Right lobe of liver (tissue), 6 donors: ENCODE measurements at regions not wholly inside any gene's neighbourhood (a gene's known extent, or its start where the extent isn't known, plus 50 kb on each side); places are given as distances from the start of the nearest gene placed in this dataset.
"Not testable (repeated sequence)": the region's sequence is repeated elsewhere in the genome, so short reads cannot be mapped to it uniquely, and the experiment has no call there.

ENCODE experiments used
- ATAC-seq, 4 donors: fragments of 200-7000 bp; cut with Tn5 transposase; one replicate each; pipeline ENCODE4 v1.9.1; 2020; ENCODE audit warnings: mild to moderate bottlenecking in 4 of 4, moderate library complexity in 4 of 4
- DNase-seq, 3 donors: peaks; one replicate each; pipeline ENCODE4 v3.0.0-alpha.2; 2020
- H3K27ac ChIP-seq, 3 donors: fragments of 200-600 bp; one replicate each; pipeline ENCODE4 v1.8.0; 2022
- H3K27me3 ChIP-seq, 2 donors: fragments of 200-600 bp; one replicate each; pipeline ENCODE4 v1.8.0; 2022
- H3K36me3 ChIP-seq, 4 donors: fragments of 200-600 bp; sonication (generic) in 1 of 4; one replicate each; pipeline versions ENCODE4 v1.5.1 to v1.8.0; 2017 to 2022; ENCODE audit warnings: control low read depth in 1 of 4
- H3K4me1 ChIP-seq, 4 donors: fragments of 200-600 bp; sonication (generic) in 1 of 4; one replicate each; pipeline versions ENCODE4 v1.5.1 to v1.8.0; 2017 to 2022; ENCODE audit warnings: control low read depth in 1 of 4
- H3K4me3 ChIP-seq, 3 donors: fragments of 200-600 bp; one replicate each; pipeline ENCODE4 v1.8.0; 2022
- H3K9me3 ChIP-seq, 4 donors: fragments of 200-600 bp; sonication (generic) in 1 of 4; one replicate each; pipeline versions ENCODE4 v1.5.1 to v1.8.0; 2017 to 2022; ENCODE audit warnings: control low read depth in 1 of 4
- CTCF ChIP-seq, 4 donors: fragments of 200-600 bp in 3 of 4; fragments of 450-650 bp in 1 of 4; IDR thresholded peaks; one replicate each; pipeline versions ENCODE4 v1.5.1 to v1.8.0; 2016 to 2022; ENCODE audit warnings: antibody characterized with exemption in 4 of 4, mild to moderate bottlenecking in 2 of 4
- POLR2A ChIP-seq: fragments of 450-650 bp; IDR thresholded peaks from one replicate; pipeline ENCODE4 v1.6.1; 2017; ENCODE audit warnings: antibody characterized with exemption, mild to moderate bottlenecking
- WGBS: methylation state at CpG from one replicate; pipeline ENCODE4 v1.1.6; 2018; ENCODE audit warnings: low coverage, low lambda C conversion rate; ENCODE audit not compliant: insufficient coverage; ENCODE audit errors: missing lambda C conversion rate; 5-methylcytosine and 5-hydroxymethylcytosine counted together
- intact Hi-C, 2 donors: fragments of 100-400 bp; cut with DNase I; formaldehyde crosslinking; loops; one replicate each; pipeline versions ENCODE4 v1.11.2 to v1.14.1; 2022
- donor health status: DM: no; HTN: yes; CAD: no.
- donor health status: DM: no; HTN: no; CAD: no.
- donor health status: DM: no; HTN: no; CAD: no.
- donor health status: DM: no; HTN: yes; CAD: no.
- donor health status: DM: no; HTN: yes; CAD: no.

- Histone ChIP-seq H3K36me3 (no peaks in the 10 kb centered on the region), H3K4me3 (no peak overlapping the region), H3K27me3 (no peaks in the 10 kb centered on the region), H3K27ac (no peak overlapping the region), H3K9me3 (no peaks in the 10 kb centered on the region), H3K4me1 (peaks cover 0 to 4% (median 0%) of the 10 kb centered on the region in 4 donors)
- intact Hi-C loops: no loop called here
- DNase-seq (no peak), ATAC-seq (no peak)
- WGBS: 73% methylated on average over 3 of the region's 3 CpGs
- TF ChIP-seq CTCF (IDR thresholded peaks at IDR 0.05): no peak
- TF ChIP-seq POLR2A: no peak
Measured at GRCh38 chr1:213538251-213538650, 449.5 kb upstream of the PROX1 start.

- DNase-seq (no peak), ATAC-seq (peak; percentile 40 to 68 (median 66))
- Histone ChIP-seq H3K4me1 (peaks cover 0 to 4% (median 0%) of the 10 kb centered on the region in 4 donors), H3K27me3 (no peaks in the 10 kb centered on the region), H3K9me3 (no peaks in the 10 kb centered on the region), H3K27ac (no peak overlapping the region), H3K36me3 (no peaks in the 10 kb centered on the region), H3K4me3 (no peak overlapping the region)
- WGBS: 53% methylated on average over 4 of the region's 4 CpGs
- intact Hi-C loops: no loop called here
- TF ChIP-seq CTCF (IDR thresholded peaks at IDR 0.05) (no peak), POLR2A (no peak)
Measured at GRCh38 chr1:213539464-213539863, 448.3 kb upstream of the PROX1 start.

DNA sequence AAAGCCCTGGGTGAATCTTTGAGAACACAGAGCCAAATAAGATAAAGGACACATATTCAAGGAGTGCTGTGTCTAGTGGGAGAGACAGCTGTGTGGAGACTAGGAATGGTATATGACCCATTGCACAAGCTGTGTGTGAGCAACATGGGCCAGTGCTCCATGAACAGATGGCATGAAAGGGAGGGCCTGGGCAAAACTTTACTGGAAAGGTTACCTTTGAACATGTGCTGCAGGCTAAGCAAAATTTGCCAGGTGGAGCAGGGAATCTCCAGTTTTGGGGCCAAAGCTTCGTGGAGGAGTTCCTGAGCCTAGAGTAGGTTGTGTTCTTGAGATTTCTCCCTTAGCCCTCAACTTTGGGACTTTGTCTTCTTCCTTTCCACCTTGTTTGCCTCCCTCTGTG lies 446.1 kb upstream of the PROX1 start:
- no peaks in the 10 kb centered on the region for H3K9me3 ChIP-seq
- no peaks in the 10 kb centered on the region for H3K27me3 ChIP-seq
- 42% methylated on average over 1 of the region's 1 CpG for WGBS
- H3K27ac ChIP-seq: no peak overlapping the region
- no peak overlapping the region for H3K4me3 ChIP-seq
- peaks cover 0 to 4% (median 0%) of the 10 kb centered on the region in 4 donors for H3K4me1 ChIP-seq
- intact Hi-C loops: no loop called here
- ATAC-seq: no peak
- TF ChIP-seq POLR2A (no peak), CTCF (IDR thresholded peaks at IDR 0.05) (no peak)
- H3K36me3 ChIP-seq: no peaks in the 10 kb centered on the region
- DNase-seq: no peak

GRCh38 chr1:213545181-213545580 lies 442.6 kb upstream of the PROX1 start:
- H3K9me3 ChIP-seq, H3K27me3 ChIP-seq, H3K4me3 ChIP-seq, ATAC-seq, DNase-seq, H3K27ac ChIP-seq, H3K36me3 ChIP-seq, intact Hi-C loops, H3K4me1 ChIP-seq: not testable (repeated sequence)
- WGBS: 100% methylated on average over 1 of the region's 4 CpGs

DNA sequence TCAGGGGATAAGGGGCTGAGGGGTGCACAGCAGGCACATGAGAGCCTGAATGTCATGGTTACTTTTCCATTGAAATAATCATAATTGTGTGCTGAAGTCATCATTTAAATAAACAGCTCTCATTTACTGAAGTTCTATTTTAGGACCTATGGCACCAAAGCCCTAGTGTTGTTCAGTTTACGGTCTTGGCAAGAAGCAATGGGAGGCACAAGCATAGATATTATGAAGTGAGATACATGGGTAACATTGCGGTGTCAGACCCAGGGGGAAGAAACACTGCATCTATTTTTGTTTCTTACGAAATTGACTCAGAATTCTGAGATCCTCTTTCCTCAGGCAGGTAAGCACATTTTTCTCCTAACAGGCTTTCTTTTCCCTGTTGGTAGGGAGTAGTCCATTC lies 437.8 kb upstream of the PROX1 start:
- Histone ChIP-seq H3K36me3 (no peaks in the 10 kb centered on the region), H3K9me3 (no peaks in the 10 kb centered on the region), H3K27ac (no peak overlapping the region), H3K4me1 (no peaks in the 10 kb centered on the region), H3K4me3 (no peak overlapping the region), H3K27me3 (no peaks in the 10 kb centered on the region)
- TF ChIP-seq CTCF (IDR thresholded peaks at IDR 0.05) (no peak), POLR2A (no peak)
- intact Hi-C loops: no loop called here
- ATAC-seq (no peak), DNase-seq (no peak)
- WGBS: 78% methylated on average over 3 of the region's 3 CpGs
